ENCODE measurements at regions not wholly inside any gene's neighbourhood (a gene's known extent, or its start where the extent isn't known, plus 50 kb on each side); places are given as distances from the start of the nearest gene placed in this dataset.
"Not testable (repeated sequence)": the region's sequence is repeated elsewhere in the genome, so short reads cannot be mapped to it uniquely, and the experiment has no call there.

- DNase-seq (ENCODE audit: insufficient read length): no peak
- no peak for FAIRE-seq
Observed at GRCh38 chr4:115201042-115201330, 87.6 kb upstream of the NDST4 start.

GRCh38 chr4:115200201-115201041 is 87.0 kb upstream of the NDST4 start:
- FAIRE-seq; DNase-seq (ENCODE audit: insufficient read length): not testable (repeated sequence)

More at GRCh38 chr4:115201042-115201330, 87.6 kb upstream of the NDST4 start:
- no peak for TF ChIP-seq TAF1 (IDR thresholded peaks at IDR 0.05; ENCODE audit: borderline replicate concordance, low read depth, low read length)

- not testable (repeated sequence) for DNase-seq (ENCODE audit: insufficient read length); FAIRE-seq
Observed at GRCh38 chr4:115194612-115195011, 81.2 kb upstream of the NDST4 start.

DNA sequence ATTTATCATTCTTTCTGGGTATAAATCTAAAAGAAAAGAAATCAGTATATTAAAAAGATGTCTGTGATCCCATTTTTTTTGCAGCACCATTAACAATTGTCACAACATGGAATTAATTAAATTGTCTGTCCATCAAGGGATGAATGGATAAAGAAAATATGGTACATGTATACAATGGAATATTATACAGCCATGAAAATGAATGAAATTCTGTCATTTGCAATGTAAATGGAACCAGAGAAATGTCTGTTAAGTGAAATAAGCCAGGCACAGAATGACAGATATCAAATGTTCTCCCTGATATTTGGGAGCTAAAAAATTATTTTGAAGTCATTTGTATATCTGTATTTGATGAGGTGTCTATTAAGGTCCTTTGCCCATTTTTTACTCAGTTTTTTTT is 77.1 kb upstream of the NDST4 start:
- DNase-seq (ENCODE audit: insufficient read length) (no peak), FAIRE-seq (no peak)
- TF ChIP-seq POLR2AphosphoS5 (IDR thresholded peaks at IDR 0.05; ENCODE audit: low read depth, low read length) (no peak), POLR2A (IDR thresholded peaks at IDR 0.05; ENCODE audit: low read depth, low read length) (no peak), TAF1 (IDR thresholded peaks at IDR 0.05; ENCODE audit: borderline replicate concordance, low read depth, low read length) (no peak)

DNA sequence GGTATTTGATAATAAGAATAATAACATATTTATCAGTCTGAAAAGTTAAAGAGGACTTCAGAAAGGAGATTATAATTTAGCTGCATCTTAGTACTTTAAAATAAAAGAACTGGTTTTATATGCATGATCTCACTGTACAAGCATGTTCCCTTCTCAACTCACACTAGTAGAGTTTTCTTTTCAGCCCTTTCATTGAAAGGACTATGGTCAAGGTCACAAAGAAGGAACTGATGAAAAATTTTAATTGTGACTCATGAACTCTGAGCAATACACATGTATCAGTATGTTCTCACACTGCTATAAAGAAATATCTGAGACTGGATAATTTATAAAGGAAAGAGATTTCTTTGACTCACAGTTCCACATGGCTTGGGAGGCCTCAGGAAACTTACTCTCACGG is 73.7 kb upstream of the NDST4 start:
- FAIRE-seq: no peak
- TF ChIP-seq POLR2AphosphoS5 (IDR thresholded peaks at IDR 0.05; ENCODE audit: low read depth, low read length): no peak
- no peak for DNase-seq (ENCODE audit: insufficient read length)

DNA sequence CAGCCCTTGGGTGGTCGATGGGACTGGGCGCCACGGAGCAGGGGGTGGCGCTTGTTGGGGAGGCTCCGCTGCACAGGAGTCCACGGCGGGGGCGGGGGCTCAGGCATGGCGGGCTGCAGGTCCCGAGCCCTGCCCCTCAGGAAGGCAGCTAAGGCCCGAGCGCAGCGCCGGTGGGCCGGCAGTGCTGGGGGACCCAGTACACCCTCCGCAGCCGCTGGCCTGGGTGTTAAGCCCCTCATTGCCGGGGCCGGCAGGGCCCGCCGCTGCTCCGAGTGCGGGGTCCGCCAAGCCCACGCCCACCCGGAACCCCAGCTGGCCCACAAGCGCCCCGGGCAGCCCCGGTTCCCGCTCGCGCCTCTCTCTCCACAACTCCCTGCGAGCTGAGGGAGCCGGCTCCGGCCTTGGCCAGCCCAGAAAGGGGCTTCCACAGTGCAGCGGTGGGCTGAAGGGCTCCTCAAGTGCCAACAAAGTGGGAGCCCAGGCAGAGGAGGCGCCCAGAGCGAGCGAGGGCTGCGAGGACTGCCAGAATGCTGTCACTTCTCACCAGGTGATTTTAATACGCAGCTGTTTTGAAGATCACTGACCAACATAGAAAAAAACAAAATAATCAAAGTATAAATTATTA is 66.1 kb upstream of the NDST4 start:
- not testable (repeated sequence) for FAIRE-seq; DNase-seq (ENCODE audit: insufficient read length)

- not testable (repeated sequence) for FAIRE-seq; DNase-seq (ENCODE audit: insufficient read length)
Observed at GRCh38 chr4:115178687-115179086, 65.3 kb upstream of the NDST4 start.

GRCh38 chr4:115171220-115171619 is 57.8 kb upstream of the NDST4 start:
- FAIRE-seq: no peak
- TF ChIP-seq POLR2A (IDR thresholded peaks at IDR 0.05; ENCODE audit: low read depth, low read length) (no peak), TAF1 (IDR thresholded peaks at IDR 0.05; ENCODE audit: borderline replicate concordance, low read depth, low read length) (no peak)
- no peak for DNase-seq (ENCODE audit: insufficient read length)

DNA sequence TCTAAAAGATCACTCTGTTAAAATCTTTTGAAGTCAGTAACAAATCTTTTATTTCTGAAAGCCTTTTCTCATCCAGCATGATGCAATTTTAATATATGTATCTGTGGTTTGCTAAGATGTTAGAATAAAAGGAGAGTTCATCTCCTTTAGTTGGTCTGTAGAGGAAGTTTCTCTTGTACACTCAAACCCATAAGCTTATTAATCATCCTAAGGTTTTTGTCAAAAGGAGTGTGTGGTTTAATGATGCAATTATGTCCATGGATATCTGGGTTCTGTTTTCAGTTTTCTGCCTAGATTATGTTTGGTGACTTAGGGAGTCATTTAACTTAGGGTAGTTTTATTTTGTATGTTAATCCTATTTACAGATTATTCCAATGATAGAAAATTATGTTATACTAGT is 52.1 kb upstream of the NDST4 start:
- TF ChIP-seq POLR2AphosphoS5 (IDR thresholded peaks at IDR 0.05; ENCODE audit: low read depth, low read length): no peak
- no peak for TF ChIP-seq POLR2A (IDR thresholded peaks at IDR 0.05; ENCODE audit: low read depth, low read length)
- TF ChIP-seq TAF1 (IDR thresholded peaks at IDR 0.05; ENCODE audit: borderline replicate concordance, low read depth, low read length): no peak
- DNase-seq (ENCODE audit: insufficient read length) (no peak), FAIRE-seq (no peak)
